HG03060 (cell line): ENCODE measurements at regions not wholly inside any gene's neighbourhood (a gene's known extent, or its start where the extent isn't known, plus 50 kb on each side); places are given as distances from the start of the nearest gene placed in this dataset.
"Not testable (repeated sequence)": the region's sequence is repeated elsewhere in the genome, so short reads cannot be mapped to it uniquely, and the experiment has no call there.

Source experiments
- ATAC-seq: cut with Tn5 transposase; IDR thresholded peaks from one replicate; pipeline ENCODE4 v1.9.1; 2021; ENCODE audit warnings: low read depth, moderate number of reproducible peaks; ENCODE audit not compliant: unreplicated experiment

DNA sequence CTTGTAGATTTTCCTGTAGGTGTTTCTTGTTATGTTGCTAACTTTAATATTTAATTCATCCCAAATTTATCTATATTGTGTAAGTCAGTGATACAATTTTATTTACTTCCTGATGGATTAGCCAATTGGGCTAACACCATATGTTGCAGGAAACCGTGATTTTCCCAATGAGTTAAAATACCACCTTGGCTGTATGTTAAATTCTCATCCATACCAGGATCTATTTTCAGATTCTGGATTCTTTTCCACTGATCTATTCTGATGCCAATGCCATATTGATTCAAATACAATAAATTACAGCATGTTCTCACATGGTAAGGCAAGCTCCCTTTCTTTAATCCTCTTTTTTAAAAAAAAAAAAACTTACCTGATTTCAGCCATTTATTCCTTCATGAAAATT, 85.8 kb upstream of the DNAJC10 start:
- ATAC-seq, result no peak

DNA sequence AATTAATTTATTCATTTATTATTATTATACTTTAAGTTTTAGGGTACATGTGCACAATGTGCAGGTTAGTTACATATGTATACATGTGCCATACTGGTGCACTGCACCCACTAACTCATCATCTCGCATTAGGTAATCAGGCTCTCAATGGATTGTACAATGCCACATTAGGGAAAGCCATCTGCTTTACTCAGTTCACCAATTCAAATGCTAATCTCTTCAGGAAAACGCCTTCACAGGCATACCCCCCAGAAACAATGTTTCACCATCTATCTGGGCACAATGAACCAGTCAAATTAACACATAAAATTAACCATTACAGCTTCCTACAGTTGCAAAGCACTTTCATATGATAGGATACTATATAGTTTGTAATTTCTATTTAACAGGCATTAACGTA, 84.8 kb upstream of the DNAJC10 start:
- no peak for ATAC-seq

DNA sequence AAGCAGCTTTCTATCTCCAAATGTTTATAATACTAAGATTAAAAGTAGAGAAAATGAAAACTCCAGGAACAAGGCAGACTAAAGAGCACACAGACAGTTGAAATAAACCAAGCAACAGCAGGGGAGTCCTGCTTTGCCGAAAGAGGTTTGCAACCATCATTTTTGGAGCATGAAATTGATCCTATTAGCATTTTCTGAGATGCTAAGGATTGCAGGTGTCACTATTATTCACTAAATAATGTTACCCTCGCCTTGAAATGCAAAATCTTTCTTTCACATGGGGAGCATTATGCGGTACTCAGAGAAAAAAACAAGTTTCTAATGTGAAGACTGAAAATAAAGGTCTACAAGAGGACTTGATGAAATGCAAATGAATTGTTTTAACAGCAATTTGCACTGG, 81.7 kb upstream of the DNAJC10 start:
- ATAC-seq, result no peak

DNA sequence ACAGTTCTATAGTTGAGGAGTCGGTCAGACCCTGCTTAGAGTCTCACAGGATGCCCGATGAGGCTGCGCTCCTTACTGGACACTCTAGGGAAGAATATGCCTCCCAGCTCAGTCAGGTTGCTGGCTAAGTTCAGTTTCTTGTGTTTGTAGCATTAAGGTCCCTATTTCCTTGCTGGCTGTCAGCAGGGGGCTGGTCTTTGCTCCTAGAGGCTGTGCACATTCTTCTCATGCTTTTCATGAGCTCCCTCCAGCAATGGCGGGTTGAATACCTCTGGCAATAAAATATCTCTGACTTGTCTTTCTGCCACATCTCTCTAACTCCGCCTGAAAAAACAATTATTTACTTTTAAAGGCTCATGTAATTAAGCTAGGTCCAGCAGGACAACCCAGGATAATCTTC, 79.4 kb upstream of the DNAJC10 start:
- no peak for ATAC-seq

DNA sequence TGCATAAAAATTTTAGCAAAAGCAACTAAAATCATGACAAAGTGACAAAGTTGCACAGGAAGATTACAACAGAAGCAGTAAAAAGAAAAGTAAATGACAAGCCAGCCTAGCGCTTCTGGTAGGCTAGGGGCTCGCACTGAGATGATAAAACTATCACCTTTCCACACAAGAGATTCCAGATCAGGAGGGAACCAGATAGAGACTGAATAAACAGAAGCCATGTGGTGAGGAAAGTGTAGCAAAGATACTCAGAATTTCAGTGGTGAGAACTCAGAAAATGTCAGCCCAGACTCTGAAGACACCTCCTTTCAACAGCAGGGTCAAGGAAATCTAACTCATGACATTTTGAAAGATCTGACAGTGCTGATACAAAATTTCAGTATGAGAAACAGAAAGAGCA, 77.4 kb upstream of the DNAJC10 start:
- no peak for ATAC-seq

DNA sequence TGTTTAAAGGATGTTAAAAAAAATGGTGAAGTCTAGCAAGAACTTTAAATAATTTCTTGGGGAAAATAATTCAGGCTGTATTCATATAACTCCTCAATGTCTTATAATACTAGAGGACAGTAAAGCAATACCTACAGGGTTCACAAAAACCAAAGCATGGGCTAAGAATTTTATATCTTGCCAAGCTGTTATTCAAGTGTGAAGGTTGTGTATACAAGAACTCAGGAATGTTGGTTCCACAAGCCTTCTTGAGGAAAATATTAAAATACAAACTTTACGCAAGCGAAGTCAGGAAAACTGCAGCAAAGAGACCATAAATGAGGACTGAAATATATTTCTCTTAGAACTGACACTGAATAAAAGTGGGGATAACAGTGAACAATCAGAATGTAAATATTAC, 76.1 kb upstream of the DNAJC10 start:
- ATAC-seq, result no peak

DNA sequence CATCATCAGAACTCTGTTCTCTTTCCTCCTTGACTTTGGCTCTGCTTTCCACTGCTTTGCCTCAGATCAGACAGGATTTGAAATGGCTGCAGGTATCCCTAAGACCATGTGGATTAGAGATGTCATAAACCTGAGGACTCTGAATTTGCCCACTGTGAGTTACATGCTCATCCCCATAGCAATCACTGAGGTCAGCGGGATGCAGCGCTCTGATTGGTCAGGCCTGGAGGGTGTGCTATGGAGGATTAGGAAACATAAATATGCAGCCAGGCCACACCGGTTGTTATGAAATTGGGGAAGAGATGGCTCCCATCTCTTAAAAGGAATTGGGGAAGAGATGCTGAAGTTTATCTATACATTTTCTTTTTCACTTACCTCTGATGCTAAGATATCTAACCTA, 73.7 kb upstream of the DNAJC10 start:
- ATAC-seq, result peak; percentile 96

DNA sequence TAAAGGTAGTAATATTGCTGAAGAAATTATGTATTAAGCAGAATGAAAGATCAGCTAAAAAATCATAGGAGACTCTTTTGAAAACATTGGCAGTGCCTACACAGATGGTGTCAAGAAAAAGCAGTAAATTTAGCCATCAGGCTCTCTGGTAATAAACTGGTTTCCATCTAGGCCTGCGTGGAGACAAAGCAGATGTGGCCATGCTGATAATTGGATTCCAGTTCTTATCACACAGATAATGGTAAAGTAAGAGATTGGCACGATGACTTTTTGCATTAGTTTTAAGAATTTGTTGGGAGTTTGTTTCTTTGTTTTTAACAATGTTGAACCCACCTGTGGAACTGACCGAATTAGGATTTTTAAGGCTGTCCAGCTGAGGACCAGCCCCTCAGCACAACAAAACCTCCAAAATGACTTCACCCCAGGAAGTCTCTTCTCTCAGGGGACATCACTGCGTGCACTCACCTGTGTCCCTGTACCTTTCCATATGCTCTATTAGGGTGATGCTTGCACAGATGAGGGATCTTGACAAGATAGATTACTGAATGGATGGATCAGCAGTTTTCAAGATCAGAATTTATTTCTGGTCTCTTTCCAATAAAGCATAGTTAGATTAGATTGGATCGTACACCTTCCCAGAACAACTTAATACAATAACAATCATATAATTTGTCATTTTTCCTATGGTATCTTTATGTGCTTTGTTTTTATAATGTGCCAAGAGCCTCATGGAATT, 69.1 kb upstream of the DNAJC10 start:
- ATAC-seq, result no peak

DNA sequence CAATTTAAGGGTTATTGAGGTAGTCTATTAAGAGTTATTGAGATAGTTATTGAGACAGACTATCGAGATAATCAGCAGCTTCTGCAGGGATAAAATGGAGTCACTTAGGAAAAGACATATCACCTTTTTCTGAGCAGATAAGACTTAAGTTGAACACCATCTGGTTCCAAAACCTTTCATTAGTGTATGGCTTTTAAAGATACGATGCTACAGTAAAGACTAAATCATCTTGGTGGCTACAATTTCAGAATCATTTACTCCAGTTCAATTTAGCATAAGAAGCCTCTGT, 68.6 kb upstream of the DNAJC10 start:
- ATAC-seq, result no peak

DNA sequence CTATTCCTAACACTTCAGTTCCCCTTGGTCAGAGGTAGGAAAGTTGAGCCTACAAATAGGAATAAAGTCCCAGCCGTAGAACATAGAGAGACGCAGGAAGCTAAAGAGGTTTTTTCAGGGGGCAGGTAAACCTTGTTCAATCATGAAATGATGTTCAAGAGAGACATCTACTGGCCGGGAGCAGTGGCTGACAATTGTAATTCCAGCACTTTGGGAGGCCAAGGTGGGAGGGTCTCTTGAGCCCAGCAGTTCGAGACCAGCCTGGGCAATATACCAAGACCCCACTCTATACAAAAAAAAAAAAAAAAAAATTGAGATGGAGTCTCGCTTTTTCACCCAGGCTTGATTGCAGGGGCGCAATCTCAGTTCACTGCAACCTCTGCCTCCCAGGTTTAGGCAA, 66.7 kb upstream of the DNAJC10 start:
- ATAC-seq, result no peak

DNA sequence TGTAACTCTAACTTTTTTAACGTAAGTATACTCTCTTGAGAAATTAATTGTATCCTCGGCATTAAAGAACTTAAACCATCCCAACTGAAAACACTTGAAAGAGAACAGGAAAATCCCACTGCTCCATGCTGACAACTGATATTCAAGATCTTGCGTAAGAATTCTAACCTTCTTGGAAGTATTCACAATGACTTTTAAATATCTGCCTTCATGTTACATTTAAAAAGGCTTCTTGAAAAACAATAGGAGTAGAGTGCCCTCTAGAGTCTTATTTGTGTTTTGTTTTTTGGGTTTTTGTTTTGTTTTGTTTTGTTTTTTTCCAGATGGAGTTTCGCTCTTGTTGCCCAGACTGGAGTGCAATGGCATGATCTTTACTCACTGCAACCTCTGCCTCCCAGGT, 65.4 kb upstream of the DNAJC10 start:
- no peak for ATAC-seq

DNA sequence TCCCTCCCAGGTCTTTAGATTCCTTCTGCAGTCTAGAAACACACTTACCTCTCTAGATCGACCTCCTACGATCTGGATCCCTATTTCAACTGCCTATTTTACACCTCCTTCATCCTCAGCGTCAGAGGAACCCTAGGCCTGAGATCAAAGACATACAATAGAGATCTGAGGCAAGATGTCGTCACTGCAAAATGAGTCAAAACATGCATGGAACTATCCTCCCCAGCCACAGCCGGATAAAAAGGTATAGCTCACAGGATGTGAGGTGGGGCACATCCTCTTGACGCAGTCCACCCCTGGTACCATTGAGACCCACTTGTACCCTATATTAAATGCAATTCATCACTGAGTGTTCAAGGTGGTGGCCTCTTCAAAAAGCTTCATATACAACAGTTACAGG, 63.7 kb upstream of the DNAJC10 start:
- no peak for ATAC-seq

DNA sequence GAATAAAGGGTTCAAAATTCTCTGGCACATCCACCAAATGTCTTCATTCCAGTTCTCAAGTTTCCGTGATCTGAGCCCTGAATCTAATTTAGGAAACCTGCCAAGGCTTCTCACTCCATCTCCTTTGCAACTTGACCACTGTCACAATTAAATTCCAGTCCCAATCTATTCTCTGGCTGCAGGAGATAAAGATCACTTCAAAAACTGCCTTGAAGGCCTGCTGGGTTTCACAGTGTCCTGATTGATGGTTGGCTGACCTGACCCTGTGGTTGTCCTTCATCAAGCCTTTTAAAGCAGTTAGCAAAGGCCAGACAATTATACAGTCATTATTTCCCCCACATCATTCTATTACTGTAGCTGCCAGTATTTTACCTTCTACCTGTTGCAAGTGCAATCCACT, 60.3 kb upstream of the DNAJC10 start:
- no peak for ATAC-seq

DNA sequence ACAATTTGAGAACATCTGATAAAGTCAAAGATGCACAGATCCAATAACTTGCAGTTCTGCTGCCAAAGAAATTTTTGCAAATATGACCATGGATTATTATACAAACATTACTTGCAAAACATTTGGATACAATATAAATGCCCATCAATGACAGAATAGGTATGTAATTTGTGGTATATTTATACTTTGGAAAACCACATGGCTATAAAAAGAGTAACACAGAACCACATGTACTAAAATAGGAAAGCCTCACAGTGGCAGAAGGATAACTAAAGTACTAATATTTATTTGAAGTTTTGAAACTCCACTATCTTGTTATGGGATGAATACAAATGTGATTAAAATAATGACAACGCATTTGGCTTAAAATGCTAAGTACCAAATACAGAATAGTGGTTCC, 51.8 kb upstream of the DNAJC10 start:
- no peak for ATAC-seq

DNA sequence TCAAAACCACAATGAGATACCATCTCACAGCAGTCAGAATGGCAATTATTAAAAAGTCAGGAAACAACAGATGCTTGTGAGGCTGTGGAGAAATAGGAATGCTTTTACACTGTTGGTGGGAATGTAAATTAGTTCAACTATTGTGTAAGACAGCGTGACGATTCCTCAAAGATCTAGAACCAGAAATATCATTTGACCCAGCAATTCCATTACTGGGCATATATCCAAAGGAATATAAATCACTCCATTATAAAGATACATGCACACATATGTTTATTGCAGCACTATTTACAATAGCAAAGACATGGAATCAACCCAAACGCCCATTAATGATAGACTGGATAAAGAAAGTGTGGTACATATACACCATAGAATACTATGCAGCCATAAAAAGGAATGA, 50.6 kb upstream of the DNAJC10 start:
- ATAC-seq, result not testable (repeated sequence)
